ENCODE measurements at regions not wholly inside any gene's neighbourhood (a gene's known extent, or its start where the extent isn't known, plus 50 kb on each side); places are given as distances from the start of the nearest gene placed in this dataset.

- TF ChIP-seq POLR2A (IDR thresholded peaks at IDR 0.05; ENCODE audit: low read depth, low read length) (no peak), TAF1 (IDR thresholded peaks at IDR 0.05; ENCODE audit: borderline replicate concordance, low read depth, low read length) (no peak), POLR2AphosphoS5 (IDR thresholded peaks at IDR 0.05; ENCODE audit: low read depth, low read length) (no peak)
Observed at GRCh38 chr2:195212586-195212985, 444.4 kb upstream of the SLC39A10 start.

Data from GM12892 (cell line).